Liver (tissue), 8 donors: ENCODE measurements at regions not wholly inside any gene's neighbourhood (a gene's known extent, or its start where the extent isn't known, plus 50 kb on each side); places are given as distances from the start of the nearest gene placed in this dataset.

Experiments
- DNase-seq: peaks from one replicate; pipeline ENCODE4 v3.0.0-alpha.2; 2017; ENCODE audit warnings: low spot score
- H3K27ac ChIP-seq, 2 donors: one replicate each; pipeline ENCODE4 v1.7.0; 2013; ENCODE audit warnings: inconsistent platforms in 2 of 2, low read length in 2 of 2, control low read depth in 1 of 2, low read depth in 1 of 2, mild to moderate bottlenecking in 1 of 2
- H3K27me3 ChIP-seq, 4 donors: one replicate each; pipeline versions ENCODE4 v1.6.1 to v1.7.0; 2013; ENCODE audit warnings: low read length in 3 of 4, inconsistent platforms in 1 of 4, mild to moderate bottlenecking in 1 of 4, moderate library complexity in 1 of 4; ENCODE audit not compliant: control insufficient read depth in 4 of 4, insufficient read depth in 4 of 4
- H3K36me3 ChIP-seq, 4 donors: one replicate each; pipeline versions ENCODE4 v1.6.1 to v1.7.0; 2013; ENCODE audit warnings: low read length in 3 of 4, mild to moderate bottlenecking in 3 of 4, low read depth in 1 of 4, moderate library complexity in 1 of 4; ENCODE audit not compliant: control insufficient read depth in 4 of 4, insufficient read depth in 3 of 4
- H3K4me1 ChIP-seq, 4 donors: one replicate each; pipeline versions ENCODE4 v1.6.1 to v1.7.0; 2013; ENCODE audit warnings: low read length in 3 of 4, mild to moderate bottlenecking in 3 of 4, moderate library complexity in 1 of 4; ENCODE audit not compliant: control insufficient read depth in 4 of 4, insufficient read depth in 4 of 4
- H3K4me3 ChIP-seq, 3 donors: one replicate each; pipeline versions ENCODE4 v1.6.1 to v1.7.0; 2013; ENCODE audit warnings: low read length in 3 of 3, control low read depth in 1 of 3, low read depth in 1 of 3, mild to moderate bottlenecking in 1 of 3
- H3K9ac ChIP-seq, 2 donors: one replicate each; pipeline ENCODE4 v1.7.0; 2013; ENCODE audit warnings: low read length in 2 of 2, mild to moderate bottlenecking in 2 of 2, moderate library complexity in 2 of 2, control low read depth in 1 of 2, low read depth in 1 of 2
- H3K9me3 ChIP-seq, 4 donors: one replicate each; pipeline versions ENCODE4 v1.6.1 to v1.7.0; 2013; ENCODE audit warnings: low read length in 3 of 4; ENCODE audit not compliant: control insufficient read depth in 4 of 4
- ATF3 ChIP-seq: IDR thresholded peaks from 2 replicates; pipeline ENCODE4 v1.6.1; 2016; ENCODE audit warnings: antibody characterized with exemption
- CTCF ChIP-seq: fragments of 150-350 bp; IDR thresholded peaks from 2 replicates; pipeline ENCODE4 v1.5.1; 2017; ENCODE audit warnings: improper control_type of control experiment, low read depth, low read length; ENCODE audit not compliant: missing input control
- EGR1 ChIP-seq, 2 donors: IDR thresholded peaks; 2 replicates each; pipeline ENCODE4 v1.6.1; 2016 to 2018; ENCODE audit warnings: antibody characterized with exemption in 2 of 2, low read depth in 2 of 2
- FOXA1 ChIP-seq: IDR thresholded peaks from 2 replicates; pipeline ENCODE4 v1.6.1; 2016; ENCODE audit warnings: antibody characterized with exemption
- FOXA2 ChIP-seq: IDR thresholded peaks from 2 replicates; pipeline ENCODE4 v1.6.1; 2016; ENCODE audit warnings: antibody characterized with exemption
- GABPA ChIP-seq, 2 donors: IDR thresholded peaks in 1 of 2; conservative IDR thresholded peaks in 1 of 2; 2 replicates each; pipeline ENCODE4 v1.6.1; 2016; ENCODE audit warnings: antibody characterized with exemption in 2 of 2, mild to moderate bottlenecking in 1 of 2, moderate library complexity in 1 of 2
- HNF4A ChIP-seq, 2 donors: conservative IDR thresholded peaks; 2 replicates each; pipeline ENCODE4 v1.6.1; 2016; ENCODE audit warnings: antibody characterized with exemption in 2 of 2, mild to moderate bottlenecking in 2 of 2
- HNF4G ChIP-seq: IDR thresholded peaks from 2 replicates; pipeline ENCODE4 v1.6.1; 2016; ENCODE audit warnings: antibody characterized with exemption
- JUND ChIP-seq, 2 donors: IDR thresholded peaks; 2 replicates each; pipeline ENCODE4 v1.6.1; 2016; ENCODE audit warnings: antibody characterized with exemption in 2 of 2
- MAX ChIP-seq: IDR thresholded peaks from 2 replicates; pipeline ENCODE4 v1.6.1; 2016; ENCODE audit warnings: antibody characterized with exemption
- RAD21 ChIP-seq, 2 donors: IDR thresholded peaks; 2 replicates each; pipeline ENCODE4 v1.6.1; 2016; ENCODE audit warnings: antibody characterized with exemption in 2 of 2, mild to moderate bottlenecking in 2 of 2
- REST ChIP-seq: IDR thresholded peaks from 2 replicates; pipeline ENCODE4 v1.6.1; 2016; ENCODE audit warnings: antibody characterized with exemption, mild to moderate bottlenecking
- SP1 ChIP-seq: IDR thresholded peaks from 2 replicates; pipeline ENCODE4 v1.6.1; 2018; ENCODE audit warnings: antibody characterized with exemption, mild to moderate bottlenecking
- TAF1 ChIP-seq: conservative IDR thresholded peaks from 2 replicates; pipeline ENCODE4 v1.6.1; 2016; ENCODE audit warnings: antibody characterized with exemption, mild to moderate bottlenecking
- YY1 ChIP-seq: IDR thresholded peaks from 2 replicates; pipeline ENCODE4 v1.6.1; 2016; ENCODE audit warnings: antibody characterized with exemption, mild to moderate bottlenecking
- ZBTB33 ChIP-seq: IDR thresholded peaks from 2 replicates; pipeline ENCODE4 v1.6.1; 2016; ENCODE audit warnings: antibody characterized with exemption
- whole genome bisulfite sequencing: extraction: QIAGEN DNeasy Blood & Tissue Kit; methylation state at CpG from one replicate; pipeline ENCODE4 v1.1.7; 2013; 5-methylcytosine and 5-hydroxymethylcytosine counted together
- donor health status: healthy.
- donor health status: healthy.
- donor health status: healthy.
- donor health status: healthy.
- donor health status: healthy.

GRCh38 chr12:127720334-127720733 lies 546.6 kb upstream of the TMEM132C start:
- WGBS, result 82% methylated on average over 12 of the region's 12 CpGs
- H3K9ac ChIP-seq, result no peak overlapping the region

GRCh38 chr12:127722611-127723010 lies 544.4 kb upstream of the TMEM132C start:
- Histone ChIP-seq H3K36me3 (no peaks in the 10 kb centered on the region), H3K4me3 (no peak overlapping the region), H3K27me3 (no peaks in the 10 kb centered on the region), H3K4me1 (no peaks in the 10 kb centered on the region), H3K9ac (no peak overlapping the region), H3K27ac (no peak overlapping the region), H3K9me3 (no peaks in the 10 kb centered on the region)
- TF ChIP-seq MAX, result no peak
- TF ChIP-seq HNF4G, result no peak
- no peak for TF ChIP-seq ZBTB33
- TF ChIP-seq SP1, result no peak
- DNase-seq, result no peak
- WGBS, result 87% methylated on average over 5 of the region's 5 CpGs

More at GRCh38 chr12:127720334-127720733, 546.6 kb upstream of the TMEM132C start:
- no peaks in the 10 kb centered on the region for H3K36me3 ChIP-seq
- no peak for DNase-seq
- H3K27ac ChIP-seq, result no peak overlapping the region
- H3K9me3 ChIP-seq, result no peaks in the 10 kb centered on the region
- H3K4me3 ChIP-seq, result no peak overlapping the region
- no peaks in the 10 kb centered on the region for H3K27me3 ChIP-seq
- H3K4me1 ChIP-seq, result no peaks in the 10 kb centered on the region
- TF ChIP-seq EGR1 (IDR thresholded peaks at IDR 0.05; ENCODE audit: low read depth in 2 of 2), result no peak
- no peak for TF ChIP-seq HNF4G
- no peak for TF ChIP-seq FOXA2
- TF ChIP-seq HNF4A (conservative IDR thresholded peaks at IDR 0.05), result no peak
- TF ChIP-seq SP1, result no peak
- TF ChIP-seq GABPA (IDR thresholded peaks at IDR 0.05 in 1 of 2, conservative IDR thresholded peaks at IDR 0.05 in 1 of 2), result no peak
- no peak for TF ChIP-seq TAF1
- no peak for TF ChIP-seq REST
- TF ChIP-seq FOXA1, result no peak

GRCh38 chr12:127723251-127723650 lies 543.7 kb upstream of the TMEM132C start:
- Histone ChIP-seq H3K27ac (no peak overlapping the region), H3K36me3 (no peaks in the 10 kb centered on the region), H3K9me3 (no peaks in the 10 kb centered on the region), H3K4me3 (no peak overlapping the region), H3K27me3 (no peaks in the 10 kb centered on the region), H3K4me1 (no peaks in the 10 kb centered on the region), H3K9ac (no peak overlapping the region)
- DNase-seq, result no peak
- TF ChIP-seq TAF1 (no peak), RAD21 (IDR thresholded peaks at IDR 0.05) (no peak), CTCF (no peak), HNF4A (conservative IDR thresholded peaks at IDR 0.05) (no peak), SP1 (no peak), YY1 (no peak), ATF3 (no peak), EGR1 (IDR thresholded peaks at IDR 0.05; ENCODE audit: low read depth in 2 of 2) (no peak), HNF4G (no peak), GABPA (IDR thresholded peaks at IDR 0.05 in 1 of 2, conservative IDR thresholded peaks at IDR 0.05 in 1 of 2) (no peak), JUND (IDR thresholded peaks at IDR 0.05) (no peak)
- WGBS, result 46% methylated on average over 4 of the region's 4 CpGs
